ENCODE measurements at regions not wholly inside any gene's neighbourhood (a gene's known extent, or its start where the extent isn't known, plus 50 kb on each side); places are given as distances from the start of the nearest gene placed in this dataset.

GRCh38 chr13:50104493-50104892, 89.2 kb downstream of the KCNRG start:
- no peak for DNase-seq

- DNase-seq = no peak
Observed at GRCh38 chr13:50106559-50106958, 91.3 kb downstream of the KCNRG start.

GRCh38 chr13:50107205-50107604, 92.0 kb downstream of the KCNRG start:
- no peak for DNase-seq

GRCh38 chr13:50114961-50115360, 99.7 kb downstream of the KCNRG start:
- no peak for DNase-seq

GRCh38 chr13:50115695-50116094, 100.5 kb downstream of the KCNRG start:
- DNase-seq = no peak

- DNase-seq = no peak
Observed at GRCh38 chr13:50116430-50116973, 101.3 kb downstream of the KCNRG start.

GRCh38 chr13:50119591-50119990, 104.3 kb downstream of the KCNRG start:
- no peak for DNase-seq

GRCh38 chr13:50122455-50122854, 107.2 kb downstream of the KCNRG start:
- no peak for DNase-seq

GRCh38 chr13:50123002-50123401, 107.8 kb downstream of the KCNRG start:
- DNase-seq = no peak

GRCh38 chr13:50123515-50123861, 108.2 kb downstream of the KCNRG start:
- DNase-seq = no peak

GRCh38 chr13:50123862-50124535, 108.8 kb downstream of the KCNRG start:
- DNase-seq = peak; percentile 89

GRCh38 chr13:50124536-50125303, 109.5 kb downstream of the KCNRG start:
- no peak for DNase-seq

GRCh38 chr13:50125304-50125553, 110.0 kb downstream of the KCNRG start:
- DNase-seq = no peak

GRCh38 chr13:50125554-50126262, 110.5 kb downstream of the KCNRG start:
- peak; percentile 39 for DNase-seq

GRCh38 chr13:50126263-50126992, 111.2 kb downstream of the KCNRG start:
- no peak for DNase-seq

GRCh38 chr13:50126993-50127725, 111.9 kb downstream of the KCNRG start:
- DNase-seq = no peak

GRCh38 chr13:50127726-50128291, 112.6 kb downstream of the KCNRG start:
- DNase-seq = no peak

- DNase-seq = no peak
Observed at GRCh38 chr13:50128428-50128931, 113.2 kb downstream of the KCNRG start.

GRCh38 chr13:50129081-50129705, 113.9 kb downstream of the KCNRG start:
- no peak for DNase-seq

- no peak for DNase-seq
Observed at GRCh38 chr13:50129706-50130122, 114.5 kb downstream of the KCNRG start.
